IPS-18a (cell line): ENCODE measurements at regions not wholly inside any gene's neighbourhood (a gene's known extent, or its start where the extent isn't known, plus 50 kb on each side); places are given as distances from the start of the nearest gene placed in this dataset.
"Not testable (repeated sequence)": the region's sequence is repeated elsewhere in the genome, so short reads cannot be mapped to it uniquely, and the experiment has no call there.

Experiments
- H3K27ac ChIP-seq: one replicate; pipeline ENCODE4 v1.5.1; 2013; ENCODE audit warnings: low read length
- H3K27me3 ChIP-seq: one replicate; pipeline ENCODE4 v1.6.1; 2013; ENCODE audit warnings: mild to moderate bottlenecking, low read length; ENCODE audit not compliant: control insufficient read depth, insufficient read depth
- H3K36me3 ChIP-seq: one replicate; pipeline ENCODE4 v1.6.1; 2013; ENCODE audit warnings: low read depth, low read length; ENCODE audit not compliant: control insufficient read depth
- H3K4me1 ChIP-seq: one replicate; pipeline ENCODE4 v1.6.1; 2013; ENCODE audit warnings: low read depth, low read length; ENCODE audit not compliant: control insufficient read depth
- H3K4me3 ChIP-seq: one replicate; pipeline ENCODE4 v1.5.1; 2013; ENCODE audit warnings: low read length
- H3K9ac ChIP-seq: one replicate; pipeline ENCODE4 v1.6.1; 2013; ENCODE audit warnings: mild to moderate bottlenecking, low read length, moderate library complexity
- H3K9me3 ChIP-seq: one replicate; pipeline ENCODE4 v1.6.1; 2013; ENCODE audit warnings: low read depth, low read length; ENCODE audit not compliant: control insufficient read depth

DNA sequence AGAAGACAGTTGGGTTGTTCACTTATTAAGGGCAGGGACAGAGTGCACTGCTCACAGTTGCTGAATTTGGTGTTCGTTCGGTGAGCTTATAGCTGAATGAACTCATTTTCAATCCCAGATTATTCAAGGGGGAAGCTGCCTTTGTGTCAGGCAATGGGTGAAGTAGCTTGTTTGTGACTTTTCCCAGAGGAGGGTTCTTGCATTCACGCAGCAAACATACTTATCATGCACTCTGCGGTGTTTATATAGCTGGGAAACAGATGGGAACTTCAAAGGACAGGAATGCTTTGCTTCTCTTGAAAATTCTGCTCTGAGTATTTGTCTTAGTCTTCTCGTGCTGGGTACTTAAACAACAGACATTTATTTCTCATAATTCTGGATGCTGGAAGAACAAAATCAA is 64.7 kb upstream of the ABCA1 start:
- Histone ChIP-seq H3K9me3 (no peaks in the 10 kb centered on the region), H3K27ac (peak overlapping the region; percentile 31), H3K9ac (peak overlapping the region; percentile 10), H3K4me1 (peaks cover 45% of the 10 kb centered on the region), H3K36me3 (no peaks in the 10 kb centered on the region), H3K27me3 (peaks cover 31% of the 10 kb centered on the region), H3K4me3 (peak overlapping the region; percentile 72)

DNA sequence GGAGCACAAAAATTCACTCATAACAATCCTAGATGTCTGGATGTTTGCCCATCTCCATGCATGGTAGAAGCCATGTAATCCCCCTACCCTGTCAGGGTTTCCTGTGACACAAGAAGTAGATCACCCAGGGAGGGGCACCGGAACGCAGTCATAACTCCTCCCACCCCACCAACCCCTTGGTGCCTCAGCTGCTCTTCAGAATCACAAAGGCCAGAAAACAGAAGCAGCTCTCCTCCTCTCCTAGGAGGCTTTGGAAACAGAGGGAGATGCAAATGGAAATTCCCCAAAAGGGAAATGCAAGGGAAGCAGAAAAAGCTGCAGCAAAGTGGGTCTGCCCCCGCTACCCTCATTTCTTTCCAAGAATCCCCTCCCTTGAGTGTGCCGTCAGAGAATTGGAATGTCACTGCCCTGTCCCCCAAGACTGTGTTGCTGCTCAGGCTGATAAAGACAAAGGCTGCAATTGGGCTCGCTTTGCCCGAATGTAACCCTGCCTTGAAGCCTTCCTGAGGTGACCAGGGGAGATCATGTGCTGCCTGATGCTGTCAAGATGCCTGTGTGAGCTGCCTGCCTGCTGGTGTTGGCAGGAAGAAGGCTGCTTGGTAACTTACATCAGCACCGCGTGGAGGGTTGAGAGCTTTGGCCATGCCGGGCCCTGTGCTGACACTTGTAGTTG is 65.5 kb upstream of the ABCA1 start:
- H3K27me3 ChIP-seq: peaks cover 31% of the 10 kb centered on the region
- peak overlapping the region; percentile 93 for H3K27ac ChIP-seq
- H3K4me1 ChIP-seq: peaks cover 53% of the 10 kb centered on the region
- no peaks in the 10 kb centered on the region for H3K36me3 ChIP-seq
- peak overlapping the region; percentile 57 for H3K4me3 ChIP-seq
- H3K9ac ChIP-seq: peak overlapping the region; percentile 78
- H3K9me3 ChIP-seq: no peaks in the 10 kb centered on the region

DNA sequence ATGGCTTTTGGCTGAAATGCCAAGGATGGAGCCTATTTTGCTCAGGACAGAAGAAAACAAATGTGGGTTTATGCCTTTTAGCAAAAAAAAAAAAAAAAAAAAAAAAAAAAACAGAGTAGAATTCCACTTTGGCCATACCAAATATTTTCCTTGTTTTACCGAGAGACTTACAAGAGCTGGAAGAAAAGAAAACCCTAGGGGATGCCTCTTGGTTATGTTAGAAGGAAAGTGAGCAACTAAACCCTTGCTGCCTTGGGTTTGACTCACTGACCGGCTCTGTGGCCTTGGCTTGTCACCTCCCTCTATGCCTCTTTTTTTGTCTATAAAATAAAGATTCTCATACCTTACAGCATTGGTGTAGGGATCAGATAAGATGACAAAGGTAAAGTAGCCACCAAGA is 69.6 kb upstream of the ABCA1 start:
- H3K27me3 ChIP-seq: peaks cover under 1% of the 10 kb centered on the region
- H3K27ac ChIP-seq: no peak overlapping the region
- H3K4me3 ChIP-seq: no peak overlapping the region
- H3K9me3 ChIP-seq: no peaks in the 10 kb centered on the region
- H3K9ac ChIP-seq: no peak overlapping the region
- peaks cover 38% of the 10 kb centered on the region for H3K4me1 ChIP-seq
- no peaks in the 10 kb centered on the region for H3K36me3 ChIP-seq

DNA sequence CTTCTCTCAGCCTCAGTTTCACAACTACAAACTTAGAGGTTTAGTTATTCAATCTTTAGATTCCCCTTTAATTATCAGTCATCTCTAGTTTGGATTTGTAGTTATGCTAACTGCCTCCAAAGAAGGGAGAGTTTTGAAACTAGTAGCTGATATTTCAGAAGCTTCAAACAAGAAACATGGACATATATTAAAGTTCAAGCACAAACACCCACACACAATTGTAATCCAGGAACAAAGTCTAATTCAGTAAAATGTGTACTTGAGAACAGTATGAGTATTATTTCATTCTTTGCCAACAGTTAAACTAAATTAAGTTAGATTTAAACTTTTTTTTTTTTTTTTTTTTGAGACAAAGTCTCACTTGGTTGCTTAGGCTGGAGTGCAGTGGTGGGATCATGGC is 71.2 kb upstream of the ABCA1 start:
- no peak overlapping the region for H3K9ac ChIP-seq
- H3K9me3 ChIP-seq: no peaks in the 10 kb centered on the region
- H3K36me3 ChIP-seq: no peaks in the 10 kb centered on the region
- no peak overlapping the region for H3K27ac ChIP-seq
- no peaks in the 10 kb centered on the region for H3K27me3 ChIP-seq
- H3K4me3 ChIP-seq: no peak overlapping the region
- H3K4me1 ChIP-seq: peaks cover 25% of the 10 kb centered on the region

DNA sequence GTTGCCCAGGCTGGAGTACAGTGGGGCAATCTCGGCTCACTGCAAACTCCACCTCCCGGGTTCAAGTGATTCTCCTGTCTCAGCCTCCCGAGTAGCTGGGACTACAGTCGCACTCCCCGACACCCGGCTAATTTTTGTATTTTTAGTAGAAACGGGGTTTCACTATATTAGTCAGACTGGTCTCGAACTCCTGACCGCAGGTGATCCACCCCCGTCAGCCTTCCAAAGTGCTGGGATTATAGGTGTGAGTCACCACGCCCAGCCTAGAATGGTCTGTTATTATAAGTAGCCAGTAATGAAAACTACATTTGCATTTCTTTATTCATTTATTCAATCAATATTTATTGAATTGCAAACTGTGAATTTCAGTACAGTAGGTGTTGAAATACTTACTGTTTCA is 72.6 kb upstream of the ABCA1 start:
- not testable (repeated sequence) for H3K27ac ChIP-seq, H3K4me3 ChIP-seq, H3K9ac ChIP-seq, H3K36me3 ChIP-seq, H3K9me3 ChIP-seq, H3K27me3 ChIP-seq
- H3K4me1 ChIP-seq: peaks cover 17% of the 10 kb centered on the region

DNA sequence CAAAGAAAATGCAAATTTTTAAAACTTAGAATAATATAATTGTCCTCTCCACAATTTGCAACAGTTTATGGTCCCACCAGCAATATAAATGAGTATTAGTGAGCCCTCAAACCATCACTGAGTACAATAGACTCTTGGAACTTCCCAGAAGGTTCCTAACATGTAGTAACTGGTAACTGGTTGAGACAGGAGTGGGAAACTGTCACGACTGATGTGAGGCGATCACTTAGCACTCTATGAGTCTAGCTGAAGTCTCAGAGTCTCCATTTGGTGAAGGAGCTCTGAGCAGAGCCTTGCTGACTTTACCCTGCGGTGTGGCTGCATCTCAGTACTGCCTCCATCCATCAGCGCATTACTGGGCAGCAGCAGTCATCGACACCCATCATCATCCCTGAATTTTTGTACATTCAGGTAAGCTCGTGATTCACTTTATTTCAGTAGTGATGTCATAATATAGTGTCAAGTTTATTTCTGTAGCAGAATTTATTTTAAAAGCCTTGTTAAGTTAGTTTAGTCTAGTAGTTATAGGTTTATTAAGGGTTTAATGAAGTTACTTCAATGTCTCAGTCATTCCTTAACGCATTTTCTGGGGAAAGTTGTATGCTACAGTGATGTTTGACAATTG is 76.6 kb upstream of the ABCA1 start:
- Histone ChIP-seq H3K9ac (no peak overlapping the region), H3K27ac (no peak overlapping the region), H3K36me3 (no peaks in the 10 kb centered on the region), H3K4me3 (no peak overlapping the region), H3K9me3 (no peaks in the 10 kb centered on the region), H3K4me1 (no peaks in the 10 kb centered on the region), H3K27me3 (no peaks in the 10 kb centered on the region)

DNA sequence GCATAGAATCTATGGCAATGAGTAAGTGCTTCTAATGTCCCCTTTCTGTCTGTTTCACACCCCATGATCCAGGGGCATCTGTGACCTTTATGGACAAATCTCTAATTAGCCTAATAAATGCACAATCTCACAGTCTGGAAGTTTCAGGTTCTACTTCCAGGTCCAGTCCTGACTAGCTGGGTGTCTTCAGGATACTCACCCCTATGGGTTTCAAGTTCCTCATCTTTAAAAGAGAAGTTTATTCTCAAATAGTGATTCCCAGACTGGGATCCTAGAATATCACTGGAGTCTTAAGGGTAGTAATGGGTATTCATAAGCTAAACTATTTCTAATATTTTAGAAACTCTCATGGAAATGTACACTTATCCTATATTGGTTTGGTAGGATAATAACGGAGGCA is 77.2 kb upstream of the ABCA1 start:
- no peaks in the 10 kb centered on the region for H3K9me3 ChIP-seq
- H3K4me1 ChIP-seq: no peaks in the 10 kb centered on the region
- no peak overlapping the region for H3K4me3 ChIP-seq
- H3K27me3 ChIP-seq: no peaks in the 10 kb centered on the region
- H3K9ac ChIP-seq: no peak overlapping the region
- H3K27ac ChIP-seq: no peak overlapping the region
- no peaks in the 10 kb centered on the region for H3K36me3 ChIP-seq

DNA sequence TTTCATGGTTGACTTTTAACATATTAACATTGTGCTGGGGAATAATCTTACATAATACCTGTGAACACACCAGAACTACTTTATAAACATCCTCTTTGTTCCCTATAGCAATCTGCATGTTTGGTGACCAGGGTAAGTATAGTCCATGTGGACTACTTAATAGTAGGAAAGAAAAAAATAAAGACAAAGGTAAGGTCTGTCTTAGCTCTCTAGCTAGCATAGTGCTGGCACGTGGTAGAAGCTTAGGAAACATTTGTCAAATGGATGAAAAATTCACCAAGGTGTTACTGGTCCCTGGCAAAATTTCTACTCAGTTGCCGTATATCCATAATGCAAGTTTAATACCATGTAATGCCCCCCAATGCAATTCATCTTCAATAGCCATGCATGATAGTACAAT is 78.6 kb upstream of the ABCA1 start:
- no peak overlapping the region for H3K4me3 ChIP-seq
- no peaks in the 10 kb centered on the region for H3K27me3 ChIP-seq
- H3K36me3 ChIP-seq: no peaks in the 10 kb centered on the region
- H3K27ac ChIP-seq: no peak overlapping the region
- no peak overlapping the region for H3K9ac ChIP-seq
- H3K4me1 ChIP-seq: no peaks in the 10 kb centered on the region
- H3K9me3 ChIP-seq: no peaks in the 10 kb centered on the region

DNA sequence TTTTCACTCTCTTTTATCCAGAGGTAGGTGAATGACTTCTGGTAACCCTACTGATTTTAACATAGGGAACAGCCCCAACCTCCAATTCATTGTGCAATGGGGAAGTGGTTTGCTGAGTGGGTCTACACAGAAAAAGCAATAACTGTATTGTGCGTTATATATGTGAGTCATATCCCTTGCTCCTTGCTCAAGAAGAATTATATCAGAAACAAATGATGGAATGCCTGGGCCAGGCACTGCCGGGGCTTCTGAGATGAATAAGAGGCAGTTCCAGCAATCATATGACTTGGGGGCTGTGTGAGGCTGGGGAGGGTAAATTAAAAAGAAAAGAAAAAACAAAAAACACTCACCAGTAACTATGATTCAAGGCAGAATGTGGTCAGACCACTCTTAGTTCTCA is 79.2 kb upstream of the ABCA1 start:
- no peaks in the 10 kb centered on the region for H3K4me1 ChIP-seq
- H3K4me3 ChIP-seq: no peak overlapping the region
- H3K9me3 ChIP-seq: no peaks in the 10 kb centered on the region
- no peaks in the 10 kb centered on the region for H3K36me3 ChIP-seq
- H3K9ac ChIP-seq: no peak overlapping the region
- H3K27ac ChIP-seq: no peak overlapping the region
- no peaks in the 10 kb centered on the region for H3K27me3 ChIP-seq

DNA sequence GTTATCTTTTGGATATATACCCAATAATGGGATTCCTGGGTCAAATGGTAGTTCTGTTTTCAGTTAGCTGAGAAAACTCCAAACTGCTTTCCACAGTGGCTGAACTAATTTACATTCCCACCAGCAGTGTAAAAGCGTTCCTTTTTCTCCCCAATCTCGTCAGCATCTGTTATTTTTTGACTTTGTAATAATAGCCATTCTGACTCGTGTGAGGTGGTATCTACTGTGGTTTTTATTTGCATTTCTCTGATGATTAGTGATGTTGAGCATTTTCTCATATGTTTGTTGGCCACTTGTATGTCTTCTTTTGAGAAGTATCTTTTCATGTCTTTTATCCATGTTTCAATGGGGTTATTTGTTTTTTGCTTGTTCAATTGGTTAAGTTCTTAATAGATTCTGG is 82.1 kb upstream of the ABCA1 start:
- not testable (repeated sequence) for H3K4me3 ChIP-seq, H3K9me3 ChIP-seq, H3K4me1 ChIP-seq, H3K27ac ChIP-seq, H3K27me3 ChIP-seq, H3K36me3 ChIP-seq, H3K9ac ChIP-seq

DNA sequence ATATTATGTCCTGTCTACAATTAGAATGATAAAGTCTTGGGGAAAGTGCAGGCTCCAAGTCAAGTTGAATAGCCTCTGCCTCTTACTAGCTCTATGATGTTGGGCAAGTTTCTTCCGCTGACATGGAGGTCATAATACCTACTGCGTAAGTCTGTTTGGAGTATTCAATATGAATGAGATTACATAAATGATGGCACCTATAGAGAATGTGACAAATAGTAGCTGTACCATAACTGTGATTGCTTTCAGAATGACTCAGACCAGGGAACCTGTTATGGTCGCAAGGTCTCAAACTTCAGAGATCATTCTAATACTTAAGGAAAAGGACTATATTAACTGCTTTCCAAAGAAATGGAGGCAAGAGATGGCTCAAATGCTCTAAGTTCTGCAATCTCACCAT is 94.0 kb upstream of the ABCA1 start:
- Histone ChIP-seq H3K4me3 (no peak overlapping the region), H3K27me3 (no peaks in the 10 kb centered on the region), H3K9ac (no peak overlapping the region), H3K36me3 (no peaks in the 10 kb centered on the region), H3K4me1 (no peaks in the 10 kb centered on the region), H3K9me3 (no peaks in the 10 kb centered on the region), H3K27ac (no peak overlapping the region)

DNA sequence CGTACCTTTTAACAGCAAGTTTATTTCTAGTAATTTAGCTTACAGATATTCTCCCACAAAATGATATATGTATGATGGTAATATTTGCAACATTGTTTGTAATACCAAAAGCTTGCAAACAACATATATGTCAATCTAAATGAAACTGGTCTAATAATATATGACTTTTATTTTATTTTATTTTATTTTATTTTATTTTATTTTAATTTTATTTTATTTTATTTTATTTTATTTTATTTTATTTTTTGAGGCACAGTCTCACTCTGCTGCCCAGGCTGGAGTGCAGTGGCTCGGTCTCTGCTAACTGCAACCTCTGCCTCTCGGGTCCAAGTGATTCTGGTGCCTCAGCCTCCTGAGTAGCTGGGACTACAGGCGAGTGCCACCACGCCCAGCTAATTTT is 94.6 kb upstream of the ABCA1 start:
- H3K4me3 ChIP-seq, H3K27me3 ChIP-seq: not testable (repeated sequence)

More for the DNA sequence above, 94.6 kb upstream of the ABCA1 start:
- not testable (repeated sequence) for H3K9me3 ChIP-seq, H3K4me1 ChIP-seq, H3K36me3 ChIP-seq, H3K9ac ChIP-seq, H3K27ac ChIP-seq
